GM12873 (cell line): ENCODE measurements at regions not wholly inside any gene's neighbourhood (a gene's known extent, or its start where the extent isn't known, plus 50 kb on each side); places are given as distances from the start of the nearest gene placed in this dataset.

Source experiments
- CTCF ChIP-seq: IDR thresholded peaks from 2 replicates; pipeline ENCODE4 v1.5.1; 2012; ENCODE audit warnings: low read depth, mild to moderate bottlenecking, moderate library complexity, low read length, control low read depth; ENCODE audit not compliant: insufficient read depth; ENCODE audit errors: missing control alignments

DNA sequence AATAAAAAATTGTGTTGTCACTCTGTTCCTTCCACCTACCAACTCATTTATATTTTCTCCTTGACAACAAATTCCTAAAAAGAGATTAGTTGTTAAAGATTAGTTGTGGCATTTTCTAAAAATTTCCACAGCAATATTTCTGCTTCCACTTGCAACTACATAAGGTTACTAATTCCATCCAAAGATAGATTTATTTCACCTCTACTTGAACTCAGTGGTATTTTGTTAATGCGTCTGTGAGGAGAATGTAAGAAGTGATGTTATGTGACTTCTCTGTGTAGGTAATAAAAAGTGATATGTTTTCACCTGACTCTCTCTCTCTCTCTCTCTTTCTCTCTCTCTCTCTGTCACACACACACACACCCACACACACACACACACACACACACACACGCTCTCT lies 1104.8 kb downstream of the AMY1C start:
- TF ChIP-seq CTCF = no peak

- TF ChIP-seq CTCF = no peak
Observed at GRCh38 chr1:104855550-104855949, 1105.9 kb downstream of the AMY1C start.

DNA sequence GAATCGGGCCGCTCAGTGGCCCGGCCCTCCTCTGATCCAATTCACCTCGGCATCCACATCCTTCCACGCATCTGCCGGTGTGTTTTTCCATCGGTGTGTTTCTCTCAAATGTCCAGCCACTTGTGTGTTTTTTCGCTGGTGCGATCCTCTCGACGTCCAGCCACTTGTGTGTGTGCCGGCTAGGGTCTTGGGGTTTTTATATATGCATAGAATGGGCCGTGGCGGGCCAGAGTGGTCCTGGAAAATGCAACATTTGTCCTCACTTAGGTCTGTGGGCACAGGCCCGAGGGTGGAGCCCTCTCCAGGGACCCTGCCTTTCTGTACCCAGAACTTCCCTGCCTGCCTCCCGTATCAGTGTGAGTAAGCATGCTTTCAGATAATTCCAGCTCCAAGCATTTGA lies 1106.4 kb downstream of the AMY1C start:
- TF ChIP-seq CTCF = no peak

DNA sequence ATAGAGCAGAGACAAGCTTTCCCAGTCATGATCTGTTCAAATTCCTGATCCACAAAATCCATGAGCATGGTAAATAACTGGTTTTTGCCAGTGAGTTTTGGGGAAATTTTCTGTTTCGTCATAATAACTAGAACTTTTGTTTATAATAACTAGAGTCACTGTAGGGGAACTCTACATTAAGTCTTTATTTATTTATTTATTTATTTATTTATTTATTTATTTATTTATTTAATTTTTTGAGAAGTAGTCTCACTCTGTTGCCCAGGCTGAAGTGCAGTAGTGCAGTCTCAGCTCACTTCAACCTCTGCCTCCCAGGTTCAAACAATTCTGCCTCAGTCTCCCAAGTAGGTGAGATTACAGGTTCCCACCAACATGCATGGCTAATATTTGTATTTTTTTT lies 1106.8 kb downstream of the AMY1C start:
- no peak for TF ChIP-seq CTCF

GRCh38 chr1:104868794-104869193 lies 1119.1 kb downstream of the AMY1C start:
- TF ChIP-seq CTCF = no peak

- TF ChIP-seq CTCF = no peak
Observed at GRCh38 chr1:104874044-104874443, 1124.3 kb downstream of the AMY1C start.

DNA sequence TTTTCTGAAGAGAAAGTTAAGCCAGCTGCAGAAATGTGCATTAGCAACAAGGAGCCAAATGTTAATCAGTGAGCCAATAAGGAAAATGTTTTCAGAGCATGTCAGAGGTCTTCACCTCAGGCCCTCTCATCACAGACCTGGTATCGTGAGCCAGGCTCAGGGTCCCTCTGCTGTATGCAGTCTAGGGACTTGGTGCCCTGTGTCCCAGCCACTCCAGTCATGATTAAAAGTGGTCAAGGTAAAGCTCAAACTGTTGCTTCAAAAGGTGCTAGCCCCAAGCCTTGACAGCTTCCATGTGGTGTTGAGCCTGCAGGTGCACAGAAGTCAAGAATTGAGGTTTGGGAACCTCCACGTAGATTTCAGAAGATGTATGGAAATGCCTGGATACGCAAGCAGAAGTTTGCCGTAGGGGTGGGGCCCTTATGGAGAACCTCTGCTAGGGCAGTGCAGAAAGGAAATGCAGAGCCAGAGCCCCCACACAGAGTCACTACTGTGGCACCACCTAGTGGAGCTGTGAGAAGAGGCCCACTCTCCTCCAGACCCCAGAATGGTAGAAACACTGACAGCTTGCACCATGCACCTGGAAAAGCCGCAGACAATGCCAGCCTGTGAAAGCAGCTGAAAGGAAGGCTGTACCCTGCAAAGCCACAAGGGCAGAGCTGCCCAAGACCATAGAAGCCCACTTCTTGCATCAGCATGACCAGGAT lies 1128.7 kb downstream of the AMY1C start:
- TF ChIP-seq CTCF = peak; percentile 51
